ENCODE measurements at regions not wholly inside any gene's neighbourhood (a gene's known extent, or its start where the extent isn't known, plus 50 kb on each side); places are given as distances from the start of the nearest gene placed in this dataset.

DNA sequence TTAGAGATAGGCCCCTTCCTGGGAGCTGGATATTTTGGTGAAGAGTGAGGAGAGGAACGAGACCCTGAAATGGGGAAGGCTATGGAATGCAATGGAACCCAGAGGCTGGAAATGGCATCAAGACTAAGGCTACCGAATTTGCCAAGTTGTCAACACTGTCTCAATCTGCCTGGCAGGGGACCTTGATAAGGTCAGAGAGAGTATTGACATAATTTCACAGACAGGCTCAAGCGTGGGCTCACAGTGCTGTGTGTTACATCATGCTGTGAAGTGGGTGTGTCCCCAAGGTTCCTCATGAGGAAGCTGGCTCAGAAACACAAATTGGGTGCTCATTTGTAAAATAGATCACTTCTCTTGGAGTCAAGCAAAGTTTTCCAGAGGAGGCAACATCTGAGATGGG is 51.8 kb upstream of the CYRIA start:
- TF ChIP-seq, protein P1, sequence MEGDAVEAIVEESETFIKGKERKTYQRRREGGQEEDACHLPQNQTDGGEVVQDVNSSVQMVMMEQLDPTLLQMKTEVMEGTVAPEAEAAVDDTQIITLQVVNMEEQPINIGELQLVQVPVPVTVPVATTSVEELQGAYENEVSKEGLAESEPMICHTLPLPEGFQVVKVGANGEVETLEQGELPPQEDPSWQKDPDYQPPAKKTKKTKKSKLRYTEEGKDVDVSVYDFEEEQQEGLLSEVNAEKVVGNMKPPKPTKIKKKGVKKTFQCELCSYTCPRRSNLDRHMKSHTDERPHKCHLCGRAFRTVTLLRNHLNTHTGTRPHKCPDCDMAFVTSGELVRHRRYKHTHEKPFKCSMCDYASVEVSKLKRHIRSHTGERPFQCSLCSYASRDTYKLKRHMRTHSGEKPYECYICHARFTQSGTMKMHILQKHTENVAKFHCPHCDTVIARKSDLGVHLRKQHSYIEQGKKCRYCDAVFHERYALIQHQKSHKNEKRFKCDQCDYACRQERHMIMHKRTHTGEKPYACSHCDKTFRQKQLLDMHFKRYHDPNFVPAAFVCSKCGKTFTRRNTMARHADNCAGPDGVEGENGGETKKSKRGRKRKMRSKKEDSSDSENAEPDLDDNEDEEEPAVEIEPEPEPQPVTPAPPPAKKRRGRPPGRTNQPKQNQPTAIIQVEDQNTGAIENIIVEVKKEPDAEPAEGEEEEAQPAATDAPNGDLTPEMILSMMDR (IDR thresholded peaks at IDR 0.05; ENCODE audit: poor library complexity) = no peak
- no peak for TF ChIP-seq EZH2 (IDR thresholded peaks at IDR 0.05; ENCODE audit: borderline replicate concordance)

Data from hepatocyte (in vitro differentiated cells).